HEK293T (cell line): ENCODE measurements at regions not wholly inside any gene's neighbourhood (a gene's known extent, or its start where the extent isn't known, plus 50 kb on each side); places are given as distances from the start of the nearest gene placed in this dataset.

Experiments used
- ELF4 ChIP-seq: fragments of 450-650 bp; IDR thresholded peaks from 2 replicates; pipeline ENCODE4 v1.6.1; 2017; ENCODE audit warnings: antibody characterized with exemption
- LEF1 ChIP-seq: fragments of 450-650 bp; IDR thresholded peaks from 2 replicates; pipeline ENCODE4 v1.6.1; 2017; ENCODE audit warnings: mild to moderate bottlenecking, borderline replicate concordance
- SP1 ChIP-seq: fragments of 450-650 bp; IDR thresholded peaks from 2 replicates; pipeline ENCODE4 v1.6.1; 2017

GRCh38 chrX:110938977-110939732, 143.5 kb upstream of the CHRDL1 start:
- no peak for TF ChIP-seq LEF1
- no peak for TF ChIP-seq ELF4
- no peak for TF ChIP-seq SP1
